Femur (tissue), 1 donor: ENCODE measurements at regions not wholly inside any gene's neighbourhood (a gene's known extent, or its start where the extent isn't known, plus 50 kb on each side); places are given as distances from the start of the nearest gene placed in this dataset.

ENCODE experiments used
- DNase-seq: peaks from one replicate; pipeline ENCODE4 v3.0.0-alpha.2; 2017

GRCh38 chr13:107736170-107736569, 479.2 kb downstream of the LIG4 start:
- DNase-seq = no peak

- DNase-seq = peak; percentile 36
These were observed 480.3 kb downstream of the LIG4 start for GRCh38 chr13:107734891-107735625.

GRCh38 chr13:107733276-107733675, 482.1 kb downstream of the LIG4 start:
- no peak for DNase-seq

- no peak for DNase-seq
These were observed 484.5 kb downstream of the LIG4 start for GRCh38 chr13:107730813-107731212.

- no peak for DNase-seq
These were observed 494.0 kb downstream of the LIG4 start for GRCh38 chr13:107721125-107721869.

GRCh38 chr13:107716741-107717140, 498.6 kb downstream of the LIG4 start:
- DNase-seq = no peak

- no peak for DNase-seq
These were observed 499.1 kb downstream of the LIG4 start for GRCh38 chr13:107716241-107716640.

- DNase-seq = no peak
These were observed 499.8 kb downstream of the LIG4 start for GRCh38 chr13:107715496-107715895.

- DNase-seq = no peak
These were observed 502.0 kb downstream of the LIG4 start for GRCh38 chr13:107713314-107713713.

GRCh38 chr13:107712145-107712860, 503.0 kb downstream of the LIG4 start:
- DNase-seq = no peak

GRCh38 chr13:107690181-107690580, 525.2 kb downstream of the LIG4 start:
- no peak for DNase-seq

- DNase-seq = no peak
These were observed 529.5 kb downstream of the LIG4 start for GRCh38 chr13:107685876-107686275.

- DNase-seq = no peak
These were observed 533.7 kb downstream of the LIG4 start for GRCh38 chr13:107681600-107681999.

- DNase-seq = no peak
These were observed 535.2 kb downstream of the LIG4 start for GRCh38 chr13:107680115-107680514.

- DNase-seq = no peak
These were observed 537.2 kb downstream of the LIG4 start for GRCh38 chr13:107678075-107678689.

- DNase-seq = no peak
These were observed 539.3 kb downstream of the LIG4 start for GRCh38 chr13:107675847-107676550.

GRCh38 chr13:107669391-107669993, 545.8 kb downstream of the LIG4 start:
- DNase-seq = no peak

GRCh38 chr13:107665926-107666458, 549.3 kb downstream of the LIG4 start:
- no peak for DNase-seq

- DNase-seq = peak; percentile 32
These were observed 565.1 kb downstream of the LIG4 start for GRCh38 chr13:107650081-107650701.

- DNase-seq = no peak
These were observed 566.3 kb downstream of the LIG4 start for GRCh38 chr13:107649079-107649478.

- DNase-seq = no peak
These were observed 571.2 kb downstream of the LIG4 start for GRCh38 chr13:107644136-107644535.
